NCI-H1436 treated with DMSO at 0.1 percent for 48 hours (cell line): ENCODE measurements at regions not wholly inside any gene's neighbourhood (a gene's known extent, or its start where the extent isn't known, plus 50 kb on each side); places are given as distances from the start of the nearest gene placed in this dataset.
"Not testable (repeated sequence)": the region's sequence is repeated elsewhere in the genome, so short reads cannot be mapped to it uniquely, and the experiment has no call there.

Experiments
- DNase-seq: peaks from one replicate; lab custom pipeline; 2025; lab: John Stamatoyannopoulos, UW

DNA sequence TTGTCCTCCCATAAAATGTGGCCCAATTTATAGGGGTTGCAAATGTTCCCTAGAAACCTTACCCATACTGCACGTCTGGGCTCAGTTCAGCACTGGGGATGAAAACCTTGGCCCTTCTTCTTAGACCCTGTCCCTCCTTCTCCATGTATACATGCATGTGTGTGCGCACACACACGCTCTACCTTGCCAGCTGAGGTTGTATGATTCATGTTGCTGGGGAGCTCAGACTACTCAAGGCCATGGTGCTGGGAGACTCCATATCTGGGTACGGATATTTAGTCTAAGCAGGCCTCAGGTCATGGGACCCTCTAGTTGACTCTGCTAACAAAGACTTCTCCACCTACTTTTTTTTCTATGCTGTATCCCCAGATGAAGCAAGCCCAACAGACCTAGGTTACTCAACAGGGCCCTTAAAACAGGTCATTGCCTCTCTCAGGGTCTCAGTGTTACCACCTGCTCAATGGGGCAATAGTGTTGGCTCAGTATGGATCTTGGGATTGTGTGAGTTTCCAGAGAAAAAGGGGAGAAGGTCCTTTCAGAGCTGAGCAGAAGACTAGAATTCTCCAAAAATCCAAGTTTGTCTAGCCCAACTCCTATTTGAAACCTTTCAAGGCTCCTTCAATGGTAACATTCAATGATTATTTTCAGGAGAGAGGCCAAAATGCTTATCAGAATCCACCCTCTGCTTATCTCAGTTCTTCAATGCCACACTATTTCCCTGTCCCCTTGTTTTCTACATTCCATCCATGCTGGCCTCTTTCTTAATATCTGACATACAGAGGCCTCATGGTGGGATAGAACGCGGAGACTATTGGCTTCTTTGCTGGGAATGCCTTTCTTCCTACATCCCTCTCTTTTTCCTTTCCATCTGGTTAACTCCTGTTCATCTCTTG lies 123.6 kb upstream of the PITX1 start:
- no peak for DNase-seq

DNA sequence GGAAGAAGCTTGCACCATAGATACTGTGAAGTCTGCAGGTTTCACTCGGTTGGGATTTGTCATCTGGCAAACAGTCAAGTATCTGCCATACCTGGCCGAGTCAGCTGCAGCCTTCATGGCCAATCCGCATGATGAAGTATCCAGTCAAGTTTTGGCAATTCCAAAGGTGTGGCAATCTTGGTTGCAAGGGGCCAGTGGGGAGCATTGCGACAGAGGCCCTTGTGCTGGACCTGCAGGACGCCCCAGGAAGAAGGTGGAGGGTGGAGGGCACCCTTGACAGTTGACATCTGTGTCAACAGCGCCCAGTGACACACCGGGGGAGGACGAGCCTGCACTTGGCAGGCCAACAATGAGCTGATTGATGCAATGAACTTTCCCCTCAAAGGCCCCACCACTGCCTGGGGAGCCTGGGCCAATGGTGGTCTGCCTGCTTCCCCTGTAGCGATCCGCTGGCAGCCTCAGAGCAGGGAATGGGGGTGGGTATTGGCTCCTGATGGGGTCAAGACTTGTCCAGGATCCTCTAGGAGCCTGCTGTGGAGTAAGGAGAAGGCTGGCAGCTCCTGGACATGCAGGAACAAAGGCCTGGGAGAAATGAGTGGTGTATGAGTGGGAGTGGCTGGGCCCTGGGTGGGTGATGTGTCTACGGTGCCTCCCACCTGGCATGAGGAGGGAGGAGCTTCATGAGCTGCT lies 122.8 kb upstream of the PITX1 start:
- no peak for DNase-seq

DNA sequence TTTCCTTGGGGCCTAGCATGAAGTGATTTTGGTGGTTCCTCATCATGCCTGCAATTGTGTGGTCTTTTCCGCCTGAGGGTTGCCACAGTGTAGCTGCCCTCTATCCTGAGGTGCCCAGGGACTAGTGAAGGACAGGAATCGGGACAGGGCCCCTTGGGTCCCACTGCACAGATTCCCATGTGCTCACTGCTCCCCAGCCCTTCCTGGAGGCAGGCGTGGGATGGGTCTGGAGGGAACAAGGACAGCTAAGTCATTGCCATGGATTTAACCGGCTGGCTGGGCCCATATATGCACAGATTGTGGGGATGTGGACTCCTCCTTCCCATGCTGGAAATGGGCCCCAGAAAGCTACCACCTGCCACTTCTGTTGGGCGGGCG lies 122.3 kb upstream of the PITX1 start:
- DNase-seq, result no peak

DNA sequence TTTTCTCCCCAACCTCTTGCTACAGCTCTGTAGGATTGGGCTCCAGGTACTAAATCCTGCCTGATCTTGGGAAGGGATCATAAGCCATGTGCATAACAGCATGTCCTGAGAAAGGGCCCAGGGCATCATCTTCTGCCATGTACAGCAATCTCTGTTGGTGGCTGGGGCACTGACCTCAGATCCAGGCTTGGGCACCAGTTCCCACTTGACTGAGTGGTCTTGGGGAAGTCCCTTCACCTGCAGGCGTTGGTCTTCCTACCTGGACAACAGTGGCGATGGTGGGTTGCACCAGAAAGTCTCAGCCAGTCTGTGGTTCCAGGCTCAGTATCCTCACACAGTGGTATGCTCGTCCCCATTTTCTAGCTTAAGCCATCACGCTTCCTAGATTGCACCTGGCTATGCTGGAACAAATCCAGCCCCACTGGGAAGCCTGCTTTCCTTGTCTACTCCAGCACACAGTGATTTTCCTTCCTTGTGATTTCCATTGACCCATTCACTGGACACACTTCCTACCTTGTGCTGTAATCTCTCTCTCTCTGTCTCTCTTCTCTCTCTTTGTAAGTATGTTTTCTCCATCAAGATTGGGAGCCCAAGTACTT lies 121.7 kb upstream of the PITX1 start:
- DNase-seq, result no peak

DNA sequence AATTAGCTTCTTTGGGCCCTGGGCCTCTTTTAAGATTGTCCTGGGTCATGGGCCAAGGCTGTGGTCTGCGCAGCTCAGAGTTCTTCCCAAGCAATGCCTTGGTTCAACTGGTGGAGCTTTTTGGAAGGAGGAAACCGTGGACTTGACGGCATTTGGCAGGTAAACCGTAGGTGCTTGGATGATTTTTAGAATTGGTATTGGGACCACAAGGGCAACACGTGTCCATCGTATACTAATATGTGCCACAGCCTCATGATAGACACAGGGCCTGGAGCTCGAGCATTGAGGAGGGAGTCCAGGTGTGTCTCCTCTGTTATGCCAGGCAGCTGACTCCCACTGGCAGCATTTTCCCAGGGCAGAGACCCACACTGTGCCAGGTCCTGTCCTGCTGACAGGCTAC lies 120.9 kb upstream of the PITX1 start:
- DNase-seq, result no peak

DNA sequence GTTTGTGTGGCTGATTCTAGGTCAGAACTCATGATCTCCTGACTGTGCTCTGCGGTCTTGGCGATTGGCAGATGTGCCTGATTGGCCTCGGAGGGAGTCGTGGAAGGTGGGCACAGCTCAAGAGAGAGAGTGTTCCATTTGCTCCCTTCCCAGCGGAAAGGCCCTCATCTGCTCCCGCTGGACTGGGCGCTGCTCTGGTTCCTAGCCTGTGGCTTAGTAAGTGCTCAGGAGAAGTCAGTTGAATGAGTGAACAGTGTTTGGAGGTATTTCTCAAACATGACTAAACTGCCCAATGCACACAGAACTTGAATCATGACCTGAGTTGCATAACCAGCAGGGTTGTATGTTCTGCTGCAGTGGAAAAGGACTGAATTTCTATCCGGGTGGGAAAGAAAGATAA lies 120.2 kb upstream of the PITX1 start:
- DNase-seq, result no peak

DNA sequence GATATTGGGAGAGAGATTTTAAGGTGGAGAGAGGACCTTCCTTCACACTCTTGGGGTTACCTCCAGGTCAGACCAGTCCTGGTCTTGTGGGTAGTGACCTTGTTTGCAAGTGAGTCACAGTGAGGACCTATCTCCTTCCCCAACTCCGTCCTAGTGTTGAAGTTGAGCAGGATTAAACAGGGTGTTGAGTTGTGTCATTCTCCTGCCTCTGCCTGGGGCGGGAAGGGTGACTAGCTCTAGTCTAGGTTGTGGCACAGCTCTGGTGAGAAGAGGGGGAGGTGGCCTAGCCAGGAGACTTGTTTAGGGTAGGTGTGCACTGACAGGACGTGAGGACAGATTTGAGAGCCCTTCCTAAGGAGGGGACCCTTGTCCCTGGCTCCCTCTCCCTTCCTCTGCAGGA lies 119.6 kb upstream of the PITX1 start:
- no peak for DNase-seq

DNA sequence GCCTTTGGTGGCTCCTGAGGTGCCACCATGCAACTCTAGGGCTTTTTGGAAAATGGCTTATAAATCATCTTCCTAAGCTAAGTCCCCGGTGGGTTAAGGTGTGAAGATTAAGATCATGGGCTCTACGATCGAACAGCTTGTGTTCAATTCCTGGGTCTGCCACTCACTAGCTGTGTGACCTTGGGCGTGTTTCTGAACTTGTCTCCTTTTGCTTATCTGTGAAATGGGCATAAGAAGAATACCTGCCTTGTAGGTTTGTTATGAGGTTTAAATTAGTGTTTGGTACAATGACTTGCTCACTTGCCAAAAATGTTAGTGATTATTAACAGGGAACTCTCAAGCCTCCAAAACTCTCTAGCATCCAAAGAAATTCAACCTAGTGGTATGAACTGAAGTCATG lies 119.2 kb upstream of the PITX1 start:
- DNase-seq, result no peak

DNA sequence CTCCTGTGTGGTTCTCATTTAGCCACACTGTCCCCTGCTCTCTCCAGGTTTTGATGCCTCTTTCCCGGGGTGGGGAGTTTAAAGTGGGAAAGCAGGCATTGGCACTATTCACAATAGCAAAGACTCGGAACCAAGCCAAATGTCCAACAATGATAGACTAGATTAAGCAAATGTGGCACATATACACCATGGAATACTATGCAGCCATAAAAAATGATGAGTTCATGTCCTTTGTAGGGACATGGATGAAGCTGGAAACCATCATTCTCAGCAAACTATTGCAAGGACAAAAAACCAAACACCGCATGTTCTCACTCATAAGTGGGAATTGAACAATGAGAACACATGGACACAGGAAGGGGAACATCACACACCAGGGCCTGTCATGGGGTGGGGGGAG lies 117.6 kb upstream of the PITX1 start:
- DNase-seq, result not testable (repeated sequence)

DNA sequence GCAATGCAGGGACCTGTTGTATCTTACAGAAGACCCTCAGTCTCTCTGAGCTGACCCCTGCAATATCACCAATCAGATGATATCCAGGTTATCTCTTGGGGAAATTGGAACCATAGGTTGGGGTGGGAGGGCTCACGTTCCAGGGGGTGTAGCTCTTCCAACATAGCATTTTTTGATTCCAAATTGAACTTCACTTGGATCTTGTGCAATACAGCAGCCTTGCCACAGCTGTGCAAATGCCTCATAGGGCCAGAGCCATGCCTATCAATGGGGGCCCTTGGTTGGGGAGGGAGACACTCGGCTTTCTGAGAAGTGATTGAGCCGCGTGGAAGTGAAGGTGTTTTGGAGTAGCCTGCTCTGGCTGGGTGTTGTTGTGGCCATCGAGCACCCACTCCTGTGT lies 117.2 kb upstream of the PITX1 start:
- DNase-seq, result no peak

DNA sequence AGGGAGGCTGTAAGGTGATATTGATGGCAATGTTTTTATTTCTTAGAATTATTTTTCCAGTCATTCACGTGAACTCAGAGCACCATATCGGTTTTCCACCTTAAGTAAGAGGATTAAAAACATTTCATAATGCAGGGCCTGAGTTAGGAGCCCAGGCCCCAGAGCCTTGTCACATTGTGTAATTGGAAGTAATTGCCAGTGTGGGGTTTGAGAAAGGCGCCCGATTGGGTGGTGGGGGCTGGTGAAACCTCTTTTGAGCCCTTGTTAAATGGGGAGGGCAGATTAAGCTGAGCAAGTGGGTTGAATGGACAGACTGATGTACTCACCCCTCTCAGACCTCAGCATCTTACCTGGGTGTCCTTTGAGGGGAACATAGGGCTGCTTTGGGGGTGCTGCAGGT lies 116.7 kb upstream of the PITX1 start:
- DNase-seq, result no peak

DNA sequence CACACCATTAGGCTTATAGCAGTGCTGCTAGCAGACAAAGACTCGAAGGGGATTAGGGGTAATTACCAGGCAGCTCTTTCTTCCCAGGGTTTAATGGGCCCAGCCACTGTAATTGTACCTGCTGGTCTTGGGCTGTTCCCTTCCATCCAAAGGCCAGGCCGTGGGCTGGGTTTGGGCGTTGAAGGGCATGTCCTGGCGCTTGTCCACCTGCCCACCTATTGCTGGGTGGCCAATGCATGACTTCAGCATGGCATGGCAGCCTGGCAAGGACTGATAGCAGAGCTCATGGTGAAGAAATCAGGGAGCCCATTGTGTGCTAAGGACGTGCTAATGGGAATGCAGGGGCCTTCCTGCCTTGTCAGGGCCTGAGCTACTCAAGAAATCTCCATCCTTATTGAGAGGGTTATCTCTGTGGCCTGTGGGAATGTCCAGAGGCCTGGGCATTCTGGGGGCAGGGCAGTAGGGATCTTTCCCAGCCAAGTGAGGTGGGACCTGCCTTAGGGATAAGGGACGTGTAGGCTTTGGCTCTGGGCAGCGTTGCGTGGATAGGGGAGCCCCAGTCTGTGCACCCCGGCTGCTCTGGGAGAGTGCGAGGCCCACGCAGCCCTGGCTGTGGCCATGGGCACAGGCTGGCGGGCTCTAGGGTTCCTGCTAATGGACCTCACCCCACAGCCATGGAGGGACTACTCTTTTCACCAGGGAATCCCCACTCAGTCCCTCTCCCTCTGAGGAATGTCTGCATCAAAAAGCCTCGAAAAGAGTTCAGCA lies 116.1 kb upstream of the PITX1 start:
- DNase-seq, result peak; percentile 27

DNA sequence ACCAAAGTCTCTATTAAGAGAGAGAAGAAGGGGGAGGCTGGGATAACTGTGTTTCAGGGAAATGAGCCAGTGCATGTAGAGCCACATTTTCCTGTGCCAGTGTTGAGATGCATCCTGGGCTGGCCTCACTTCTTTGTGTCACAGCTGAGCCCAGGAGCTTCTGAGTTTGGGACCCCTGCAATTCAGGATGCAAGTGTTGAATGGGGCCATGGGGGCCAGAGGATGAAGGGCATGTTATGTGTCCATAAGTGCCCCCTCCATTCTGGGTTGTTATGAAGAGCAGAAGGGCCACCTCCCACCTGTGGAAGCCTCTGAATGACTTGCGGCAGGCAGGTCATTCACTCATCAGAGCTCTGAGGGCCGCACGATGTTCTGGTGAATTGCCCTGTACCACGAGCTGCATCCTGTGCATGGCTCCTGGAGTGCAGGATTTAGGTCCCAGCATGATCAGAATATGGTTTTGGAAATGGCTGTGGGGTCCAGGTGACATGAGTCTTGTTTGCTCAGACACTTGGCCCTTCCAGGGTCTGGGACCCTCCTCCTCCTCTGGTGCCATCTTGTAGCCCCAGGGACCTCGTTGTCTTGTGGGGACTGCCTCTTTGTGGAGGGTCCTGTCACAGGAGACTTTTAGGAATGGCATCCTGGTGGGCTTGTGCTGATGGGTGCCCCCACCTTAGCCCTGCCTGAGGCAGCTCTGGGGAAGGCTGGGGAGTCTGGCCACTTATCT lies 115.4 kb upstream of the PITX1 start:
- DNase-seq, result no peak

DNA sequence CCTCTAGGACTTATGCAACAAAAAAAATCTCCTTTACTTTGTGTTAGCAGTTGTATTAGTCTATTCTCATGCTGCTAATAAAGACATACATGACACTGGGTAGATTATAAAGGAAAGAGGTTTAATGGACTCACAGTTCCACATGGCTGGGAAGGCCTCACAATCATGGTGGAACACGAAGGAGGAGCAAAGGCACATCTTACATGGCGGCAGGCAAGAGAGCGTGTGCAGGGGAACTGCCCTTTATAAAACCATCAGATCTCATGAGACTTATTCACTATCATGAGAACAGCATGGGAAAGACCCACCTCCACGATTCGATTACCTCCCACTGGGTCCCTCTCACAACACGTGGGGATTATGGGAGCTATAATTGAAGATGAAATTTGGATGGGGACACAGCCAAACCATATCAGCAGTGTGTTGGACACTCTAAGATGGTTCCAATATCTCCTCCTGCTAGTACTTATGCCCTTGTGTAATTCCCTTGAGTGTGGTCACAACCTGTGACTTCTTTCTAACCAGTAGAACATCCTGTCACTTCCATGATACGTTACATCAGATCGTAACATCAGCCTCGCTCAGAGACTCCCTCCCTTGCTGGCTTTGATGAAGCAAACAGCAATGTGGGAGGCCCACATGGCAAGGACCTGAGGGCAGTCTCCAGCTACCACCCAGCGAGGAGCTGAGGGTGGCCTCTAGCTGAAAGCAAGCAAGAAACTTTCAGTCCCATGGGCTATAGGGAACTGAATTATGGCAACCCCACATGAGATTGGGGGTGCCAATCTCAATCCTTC lies 113.5 kb upstream of the PITX1 start:
- DNase-seq, result no peak

DNA sequence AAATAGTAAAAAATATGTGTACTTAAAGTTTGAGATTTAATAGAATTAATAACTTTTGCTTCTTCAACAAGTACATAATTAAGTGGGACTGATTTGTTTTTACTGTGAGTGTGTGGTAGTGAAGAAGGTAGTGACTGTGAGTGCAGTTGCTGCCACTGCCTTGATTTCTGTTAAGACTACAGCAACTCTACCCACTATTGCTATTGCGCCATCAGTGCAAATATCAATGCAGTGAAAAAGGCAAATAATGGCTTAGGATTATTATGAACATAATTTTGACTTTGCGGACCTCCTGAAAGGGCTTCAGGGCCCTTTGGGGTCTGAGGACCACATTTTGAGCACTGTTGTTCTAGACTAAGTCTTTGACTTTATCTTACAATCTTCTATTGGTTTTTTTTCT lies 112.0 kb upstream of the PITX1 start:
- no peak for DNase-seq

DNA sequence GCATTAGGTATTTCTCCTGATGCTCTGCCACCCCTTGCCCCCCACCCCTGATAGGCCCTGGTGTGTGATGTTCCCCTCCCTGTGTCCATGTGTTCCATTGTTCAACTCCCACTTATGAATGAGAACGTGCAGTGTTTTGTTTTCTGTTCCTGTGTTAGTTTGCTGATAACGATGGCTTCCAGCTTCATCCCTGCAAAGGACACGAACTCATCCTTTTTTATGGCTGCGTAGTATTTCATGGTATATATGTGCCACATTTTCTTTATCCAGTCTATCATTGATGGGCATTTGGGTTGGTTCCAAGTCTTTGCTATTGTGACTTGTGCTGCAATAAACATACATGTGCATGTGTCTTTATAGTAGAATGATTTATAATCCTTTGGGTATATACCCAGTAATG lies 109.7 kb upstream of the PITX1 start:
- not testable (repeated sequence) for DNase-seq

DNA sequence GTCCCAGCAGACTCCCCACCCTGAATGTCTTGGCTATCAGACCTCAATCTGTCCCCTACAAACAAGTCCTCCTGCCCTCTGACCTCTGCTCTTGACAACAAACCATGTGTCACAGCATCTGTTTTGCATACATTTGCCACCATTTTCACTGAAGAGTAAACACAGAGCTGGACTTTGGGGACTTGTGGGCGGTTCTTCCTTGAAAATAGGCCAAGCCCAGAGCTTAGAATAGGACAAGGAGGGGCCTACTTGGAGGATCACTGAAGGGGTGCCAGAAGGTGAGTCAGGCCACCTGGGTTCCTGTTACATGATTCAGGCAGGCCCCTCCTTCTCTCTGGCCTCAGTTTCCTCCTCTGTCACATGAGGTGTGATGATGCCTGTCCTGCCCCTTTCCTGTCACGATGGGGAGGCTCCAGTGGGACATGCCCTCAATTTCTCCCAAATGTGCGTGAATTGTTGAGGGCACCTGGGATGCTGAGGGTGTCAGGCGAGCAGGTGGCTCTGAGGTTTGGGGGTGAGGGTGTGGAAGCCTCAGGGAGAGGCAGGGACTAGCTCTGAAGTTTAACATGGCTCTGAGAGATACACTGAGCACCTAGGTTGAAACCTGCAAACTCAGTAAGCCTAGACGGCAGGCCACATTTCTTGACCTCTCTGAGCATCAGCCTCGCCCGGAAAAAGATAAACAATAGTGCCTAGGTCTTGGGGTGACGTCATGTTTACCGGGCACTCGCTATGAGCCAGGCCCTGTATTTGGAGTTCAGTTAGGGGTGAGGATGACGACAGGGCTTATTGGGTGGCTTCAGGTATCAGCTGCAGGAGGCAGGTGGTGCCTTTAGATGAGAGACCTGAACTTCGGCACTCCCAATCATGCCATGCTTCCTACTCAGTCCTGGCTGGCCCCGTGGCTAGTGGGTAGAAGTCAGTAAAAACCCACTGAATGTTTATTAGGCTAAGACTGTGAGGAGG lies 107.6 kb upstream of the PITX1 start:
- no peak for DNase-seq

DNA sequence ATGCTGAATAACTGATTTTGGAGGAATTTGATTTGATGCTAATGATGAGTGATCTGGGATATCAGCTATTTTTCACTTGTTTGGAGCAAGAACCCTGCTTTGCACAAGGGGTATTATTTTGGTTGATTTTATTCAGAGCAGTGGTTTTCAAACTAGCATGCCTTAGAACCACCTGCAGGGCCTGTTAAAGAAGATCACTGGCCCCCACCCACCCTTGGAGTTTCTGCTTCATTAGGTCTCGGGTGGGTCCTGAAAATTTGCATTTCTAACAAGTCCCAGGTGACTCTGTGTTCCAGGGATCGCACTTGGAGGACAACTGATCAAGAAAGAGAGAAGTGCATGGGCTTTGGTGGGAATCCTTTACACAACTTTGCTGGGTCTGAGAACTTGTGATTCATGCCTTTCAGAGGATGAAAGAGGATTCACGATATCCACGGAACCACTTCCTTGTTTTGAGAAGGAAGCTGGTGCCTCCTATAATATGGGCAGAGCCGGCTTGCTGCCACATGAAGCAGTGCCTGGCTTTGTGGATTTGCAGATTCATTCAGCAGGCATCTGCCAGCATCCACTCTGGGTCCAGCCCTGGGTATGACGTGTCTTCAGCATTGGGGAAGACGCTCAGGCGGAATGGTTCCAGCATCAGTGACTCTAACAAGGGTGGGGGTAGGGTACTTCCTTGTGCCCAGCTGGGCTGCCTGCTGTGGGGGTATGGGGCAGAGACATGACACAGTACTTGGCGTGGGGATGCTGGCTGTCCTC lies 106.6 kb upstream of the PITX1 start:
- DNase-seq, result no peak
